ENCODE measurements at regions not wholly inside any gene's neighbourhood (a gene's known extent, or its start where the extent isn't known, plus 50 kb on each side); places are given as distances from the start of the nearest gene placed in this dataset.

DNA sequence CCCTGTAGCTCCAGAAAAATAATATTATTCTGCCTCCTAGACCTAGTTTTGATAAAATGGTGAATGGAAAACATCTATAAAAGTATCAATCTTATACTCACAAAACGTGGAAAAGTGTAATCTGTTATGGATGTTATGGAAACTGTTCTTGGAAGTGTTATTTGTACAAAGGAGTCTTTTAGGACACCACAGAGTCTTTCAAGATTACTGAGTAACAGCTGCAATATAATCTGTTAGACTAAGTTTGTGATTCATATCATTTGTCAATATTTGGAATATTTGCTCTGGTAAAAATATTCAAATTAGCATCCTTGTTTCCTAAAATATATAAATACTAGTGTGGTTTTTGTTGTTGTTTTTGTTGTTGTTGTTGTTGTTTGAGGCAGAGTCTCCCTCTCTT lies 87.9 kb downstream of the RAD51AP2 start:
- DNase-seq (ENCODE audit: low spot score): no peak
- TF ChIP-seq, protein P1, sequence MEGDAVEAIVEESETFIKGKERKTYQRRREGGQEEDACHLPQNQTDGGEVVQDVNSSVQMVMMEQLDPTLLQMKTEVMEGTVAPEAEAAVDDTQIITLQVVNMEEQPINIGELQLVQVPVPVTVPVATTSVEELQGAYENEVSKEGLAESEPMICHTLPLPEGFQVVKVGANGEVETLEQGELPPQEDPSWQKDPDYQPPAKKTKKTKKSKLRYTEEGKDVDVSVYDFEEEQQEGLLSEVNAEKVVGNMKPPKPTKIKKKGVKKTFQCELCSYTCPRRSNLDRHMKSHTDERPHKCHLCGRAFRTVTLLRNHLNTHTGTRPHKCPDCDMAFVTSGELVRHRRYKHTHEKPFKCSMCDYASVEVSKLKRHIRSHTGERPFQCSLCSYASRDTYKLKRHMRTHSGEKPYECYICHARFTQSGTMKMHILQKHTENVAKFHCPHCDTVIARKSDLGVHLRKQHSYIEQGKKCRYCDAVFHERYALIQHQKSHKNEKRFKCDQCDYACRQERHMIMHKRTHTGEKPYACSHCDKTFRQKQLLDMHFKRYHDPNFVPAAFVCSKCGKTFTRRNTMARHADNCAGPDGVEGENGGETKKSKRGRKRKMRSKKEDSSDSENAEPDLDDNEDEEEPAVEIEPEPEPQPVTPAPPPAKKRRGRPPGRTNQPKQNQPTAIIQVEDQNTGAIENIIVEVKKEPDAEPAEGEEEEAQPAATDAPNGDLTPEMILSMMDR (IDR thresholded peaks at IDR 0.05): no peak

DNA sequence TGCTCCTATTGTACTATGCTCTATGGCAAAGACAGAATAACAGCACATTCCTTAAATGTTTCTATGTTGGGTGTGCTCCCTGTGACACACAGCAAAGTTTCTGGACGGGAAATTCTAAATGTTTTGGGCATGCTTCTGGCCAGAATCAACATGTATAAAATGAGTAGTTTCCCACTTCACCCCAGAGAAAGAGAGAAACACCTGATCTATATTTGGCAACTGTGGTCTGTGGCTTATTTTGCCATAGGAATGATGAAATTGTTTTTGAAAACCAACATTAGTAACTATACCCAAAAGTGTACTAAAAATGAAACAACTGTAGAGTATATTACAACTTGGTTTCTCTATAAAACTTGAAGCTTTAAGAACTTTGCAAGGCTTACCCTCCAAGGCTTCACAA lies 89.1 kb downstream of the RAD51AP2 start:
- no peak for DNase-seq (ENCODE audit: low spot score)
- no peak for ATAC-seq (ENCODE audit: low FRiP score)

More for the DNA sequence above, 87.9 kb downstream of the RAD51AP2 start:
- no peak for ATAC-seq (ENCODE audit: low FRiP score)

DNA sequence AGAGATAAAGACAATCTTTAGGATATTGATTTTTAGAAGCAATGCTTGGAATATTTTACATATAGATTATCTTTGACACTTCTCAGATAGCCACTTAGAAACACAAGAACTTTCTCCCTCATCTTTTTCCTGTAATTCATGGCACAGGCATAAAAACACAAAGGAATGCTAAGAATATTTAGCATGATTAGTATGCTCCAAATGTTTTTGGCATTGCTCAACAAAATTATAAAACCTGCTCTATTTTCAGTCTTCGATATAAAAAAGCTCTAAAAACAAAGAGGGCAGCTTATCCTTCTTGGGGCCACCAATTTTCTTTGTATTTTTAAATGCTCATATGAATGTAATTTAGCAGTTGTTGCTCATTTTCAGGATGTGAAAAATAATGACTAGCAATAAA lies 90.8 kb downstream of the RAD51AP2 start:
- TF ChIP-seq, protein P1 (IDR thresholded peaks at IDR 0.05): no peak
- no peak for DNase-seq (ENCODE audit: low spot score)
- no peak for ATAC-seq (ENCODE audit: low FRiP score)

More for the DNA sequence above, 89.1 kb downstream of the RAD51AP2 start:
- TF ChIP-seq, protein P1 (IDR thresholded peaks at IDR 0.05): no peak

DNA sequence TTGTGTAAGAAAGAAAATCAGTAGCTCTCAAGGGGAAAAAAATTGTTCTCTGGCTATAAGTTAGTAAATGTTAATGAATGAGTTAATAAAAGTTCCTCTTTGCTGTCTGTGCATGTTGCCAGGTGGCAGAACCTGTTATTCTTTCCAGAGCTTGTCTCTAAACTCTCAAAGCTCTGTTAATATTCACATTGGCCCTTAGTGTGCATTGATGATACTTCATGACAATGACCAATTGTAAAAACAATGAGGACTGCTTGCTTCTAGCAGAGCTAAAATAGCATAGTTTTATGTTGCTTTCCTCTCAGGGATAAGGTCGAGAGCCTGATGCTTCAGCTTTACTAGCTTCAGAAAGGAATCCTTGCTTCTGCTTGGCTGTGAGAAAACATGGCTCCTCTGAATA lies 91.5 kb downstream of the RAD51AP2 start:
- TF ChIP-seq, protein P1 (IDR thresholded peaks at IDR 0.05): no peak
- no peak for ATAC-seq (ENCODE audit: low FRiP score)

DNA sequence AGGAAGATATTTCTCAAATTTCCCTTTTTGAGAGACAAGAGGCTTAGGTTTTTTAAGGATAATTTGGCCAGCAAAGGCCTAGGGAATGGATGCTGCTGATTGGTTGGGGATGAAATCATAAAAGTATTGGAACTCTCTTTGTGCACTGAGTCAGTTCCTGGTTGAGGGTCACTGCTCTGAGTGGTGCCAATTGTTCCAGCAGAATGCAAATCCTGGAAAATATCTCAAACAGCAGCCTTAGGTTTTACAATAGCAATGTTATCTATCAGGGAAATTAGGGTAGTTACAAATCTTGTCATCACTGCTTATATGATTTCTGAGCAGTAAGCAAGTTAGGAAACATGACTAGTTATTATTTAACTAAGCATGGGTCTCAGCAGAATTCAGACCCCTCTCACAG lies 96.2 kb downstream of the RAD51AP2 start:
- TF ChIP-seq, protein P1 (IDR thresholded peaks at IDR 0.05): no peak
- ATAC-seq (ENCODE audit: low FRiP score) (no peak), DNase-seq (ENCODE audit: low spot score) (no peak)

More for the DNA sequence above, 91.5 kb downstream of the RAD51AP2 start:
- DNase-seq (ENCODE audit: low spot score): no peak

DNA sequence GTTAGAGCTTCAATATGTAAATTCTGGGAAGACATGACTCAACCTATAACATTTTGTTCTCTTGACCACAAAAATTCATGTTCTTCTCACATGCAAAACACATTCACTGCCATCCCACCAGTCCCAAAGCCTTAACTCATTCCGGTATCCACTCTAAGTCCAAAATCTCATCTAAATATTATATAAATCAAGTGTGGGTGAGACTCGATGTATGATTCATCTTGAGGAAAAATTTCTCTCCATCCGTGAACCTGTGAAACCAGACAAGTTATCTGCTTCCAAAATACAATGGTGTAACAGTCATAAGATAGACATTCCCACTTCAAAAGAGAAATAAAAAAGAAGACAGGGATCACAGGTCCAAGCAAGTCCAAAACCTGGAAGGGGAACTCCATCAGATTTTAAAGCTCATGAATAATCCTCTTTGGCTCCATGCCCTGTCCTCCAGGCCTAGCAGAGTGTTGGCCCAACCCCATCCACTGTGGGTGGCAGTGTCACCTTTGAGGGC lies 101.3 kb downstream of the RAD51AP2 start:
- ATAC-seq (ENCODE audit: low FRiP score) (no peak), DNase-seq (ENCODE audit: low spot score) (no peak)
- TF ChIP-seq, protein P1 (IDR thresholded peaks at IDR 0.05): no peak

DNA sequence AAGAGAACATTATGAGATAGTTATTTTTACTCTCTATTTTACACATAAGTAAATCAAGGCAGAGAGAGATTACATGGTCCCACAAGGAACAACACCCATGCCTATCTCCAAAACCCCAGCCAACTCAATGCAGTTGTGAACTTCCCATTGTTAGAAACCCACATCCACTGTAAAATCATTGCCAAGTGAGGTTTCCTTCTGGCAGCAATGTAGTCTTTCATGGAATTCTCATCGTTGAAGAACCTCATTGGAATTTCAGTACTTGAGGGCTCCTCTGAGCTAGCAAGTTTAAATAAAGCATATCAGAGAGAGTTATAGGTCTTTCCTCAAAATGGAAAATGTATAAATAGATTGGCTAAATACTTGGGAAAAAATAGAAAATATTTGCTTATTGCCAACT lies 105.2 kb downstream of the RAD51AP2 start:
- DNase-seq (ENCODE audit: low spot score) (no peak), ATAC-seq (ENCODE audit: low FRiP score) (no peak)
- TF ChIP-seq, protein P1 (IDR thresholded peaks at IDR 0.05): no peak
